WTC11 (cell line): ENCODE measurements at regions not wholly inside any gene's neighbourhood (a gene's known extent, or its start where the extent isn't known, plus 50 kb on each side); places are given as distances from the start of the nearest gene placed in this dataset.

Source experiments
- CTCF ChIP-seq: fragments of 200-600 bp; IDR thresholded peaks from 2 replicates; pipeline ENCODE4 v1.8.0; 2022; ENCODE audit warnings: antibody characterized with exemption
- MAX ChIP-seq: sonication (generic); formaldehyde crosslinking; IDR thresholded peaks from 2 replicates; pipeline ENCODE4 v1.8.0; 2022; ENCODE audit warnings: mild to moderate bottlenecking, missing genetic modification reagents
- STAT6 ChIP-seq: sonication (generic); formaldehyde crosslinking; conservative IDR thresholded peaks from 2 replicates; pipeline ENCODE4 v1.8.1; 2023; ENCODE audit warnings: mild to moderate bottlenecking, low read depth, missing genetic modification reagents, moderate library complexity

- TF ChIP-seq CTCF (no peak), MAX (CRISPR knock-in tag) (no peak), STAT6 (CRISPR knock-in tag) (no peak)
Observed at GRCh38 chr18:55912919-55913318, 324.9 kb upstream of the TCF4 start.
